GM13976 (cell line): ENCODE measurements at regions not wholly inside any gene's neighbourhood (a gene's known extent, or its start where the extent isn't known, plus 50 kb on each side); places are given as distances from the start of the nearest gene placed in this dataset.

Source experiments
- DNase-seq: peaks from one replicate; pipeline ENCODE4 v3.0.0; 2012; ENCODE audit warnings: low spot score
- in situ Hi-C: fragments of 300-500 bp; cut with MboI; formaldehyde crosslinking; loops from one replicate; pipeline ENCODE4 v1.12.0; 2022; ENCODE audit warnings: low sequenced_read_pairs, mixed read lengths, inconsistent platforms; ENCODE audit not compliant: unreplicated experiment
- TF ChIP-seq, protein P1 (sequence below): IDR thresholded peaks from 2 replicates; pipeline ENCODE4 v1.5.1; 2012; ENCODE audit warnings: borderline replicate concordance, mild to moderate bottlenecking; ENCODE audit not compliant: insufficient read depth; ENCODE audit errors: extremely low read depth, missing control alignments, control extremely low read depth

DNA sequence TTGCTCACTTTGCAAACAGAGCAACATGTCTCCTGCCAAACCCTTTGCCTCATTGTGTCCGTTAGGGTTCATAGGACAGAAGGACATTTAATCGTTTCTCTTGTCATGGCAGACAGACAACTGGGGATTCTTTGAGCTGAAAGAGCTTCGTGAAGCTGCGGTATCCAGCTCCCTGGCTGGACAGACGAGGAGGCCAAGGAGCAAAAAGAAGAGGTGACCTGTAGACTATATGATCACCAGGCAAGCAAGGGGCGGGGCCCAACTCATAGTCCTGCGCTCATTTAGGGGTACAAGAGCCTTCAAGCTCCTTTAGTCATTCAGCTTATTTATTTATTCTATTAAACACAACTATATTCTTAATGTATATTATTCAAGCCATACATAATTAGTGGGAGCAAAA lies 66.8 kb upstream of the VRK1 start:
- in situ Hi-C loops = loop anchor here (10.0 kb wide), 1 partner anchor 146 kb away; no protein-coding TSS in a partner anchor
- TF ChIP-seq, protein P1, sequence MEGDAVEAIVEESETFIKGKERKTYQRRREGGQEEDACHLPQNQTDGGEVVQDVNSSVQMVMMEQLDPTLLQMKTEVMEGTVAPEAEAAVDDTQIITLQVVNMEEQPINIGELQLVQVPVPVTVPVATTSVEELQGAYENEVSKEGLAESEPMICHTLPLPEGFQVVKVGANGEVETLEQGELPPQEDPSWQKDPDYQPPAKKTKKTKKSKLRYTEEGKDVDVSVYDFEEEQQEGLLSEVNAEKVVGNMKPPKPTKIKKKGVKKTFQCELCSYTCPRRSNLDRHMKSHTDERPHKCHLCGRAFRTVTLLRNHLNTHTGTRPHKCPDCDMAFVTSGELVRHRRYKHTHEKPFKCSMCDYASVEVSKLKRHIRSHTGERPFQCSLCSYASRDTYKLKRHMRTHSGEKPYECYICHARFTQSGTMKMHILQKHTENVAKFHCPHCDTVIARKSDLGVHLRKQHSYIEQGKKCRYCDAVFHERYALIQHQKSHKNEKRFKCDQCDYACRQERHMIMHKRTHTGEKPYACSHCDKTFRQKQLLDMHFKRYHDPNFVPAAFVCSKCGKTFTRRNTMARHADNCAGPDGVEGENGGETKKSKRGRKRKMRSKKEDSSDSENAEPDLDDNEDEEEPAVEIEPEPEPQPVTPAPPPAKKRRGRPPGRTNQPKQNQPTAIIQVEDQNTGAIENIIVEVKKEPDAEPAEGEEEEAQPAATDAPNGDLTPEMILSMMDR = no peak
- no peak for DNase-seq

DNA sequence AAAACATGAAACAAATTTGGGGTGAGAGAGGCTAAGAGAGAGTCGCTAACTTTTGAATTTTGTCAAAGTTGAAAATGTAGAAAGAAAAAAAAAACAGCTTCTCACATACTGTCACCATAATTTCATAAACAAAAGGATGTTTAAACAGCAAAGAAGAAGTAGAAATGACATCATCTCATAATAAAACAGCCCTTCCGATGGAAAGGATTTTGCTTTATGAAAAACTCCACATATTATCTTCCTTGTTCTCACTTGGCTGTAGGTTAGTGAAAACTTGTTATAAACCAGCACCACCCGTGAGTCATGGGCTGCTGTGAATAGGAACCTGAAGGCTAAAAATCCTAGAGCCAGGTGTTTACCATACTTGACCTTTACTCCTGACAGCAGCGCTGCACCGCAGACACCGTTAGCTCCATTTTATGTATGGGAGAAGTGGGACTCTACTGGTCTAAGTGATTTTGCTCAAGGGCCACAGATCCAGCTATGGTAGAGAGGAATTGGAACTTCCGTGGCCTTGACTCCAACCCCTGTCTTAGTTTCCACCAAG lies 63.0 kb upstream of the VRK1 start:
- in situ Hi-C loops = loop anchor here (10.0 kb wide), 1 partner anchor 149 kb away; no protein-coding TSS in a partner anchor
- TF ChIP-seq, protein P1 = no peak
- DNase-seq = no peak

- in situ Hi-C loops = loop anchor here (10.0 kb wide), 1 partner anchor 151 kb away; no protein-coding TSS in a partner anchor
Measured at GRCh38 chr14:96735526-96735925, 61.7 kb upstream of the VRK1 start.

GRCh38 chr14:96736439-96736838 lies 60.7 kb upstream of the VRK1 start:
- in situ Hi-C loops = loop anchor here (10.0 kb wide), 1 partner anchor 152 kb away; no protein-coding TSS in a partner anchor
- DNase-seq = no peak
- TF ChIP-seq, protein P1 = no peak

More at GRCh38 chr14:96735526-96735925, 61.7 kb upstream of the VRK1 start:
- DNase-seq = no peak
- TF ChIP-seq, protein P1 = no peak

- TF ChIP-seq, protein P1 = no peak
- in situ Hi-C loops = loop anchor here (10.0 kb wide), 1 partner anchor 153 kb away; no protein-coding TSS in a partner anchor
- no peak for DNase-seq
Measured at GRCh38 chr14:96737881-96738280, 59.3 kb upstream of the VRK1 start.

DNA sequence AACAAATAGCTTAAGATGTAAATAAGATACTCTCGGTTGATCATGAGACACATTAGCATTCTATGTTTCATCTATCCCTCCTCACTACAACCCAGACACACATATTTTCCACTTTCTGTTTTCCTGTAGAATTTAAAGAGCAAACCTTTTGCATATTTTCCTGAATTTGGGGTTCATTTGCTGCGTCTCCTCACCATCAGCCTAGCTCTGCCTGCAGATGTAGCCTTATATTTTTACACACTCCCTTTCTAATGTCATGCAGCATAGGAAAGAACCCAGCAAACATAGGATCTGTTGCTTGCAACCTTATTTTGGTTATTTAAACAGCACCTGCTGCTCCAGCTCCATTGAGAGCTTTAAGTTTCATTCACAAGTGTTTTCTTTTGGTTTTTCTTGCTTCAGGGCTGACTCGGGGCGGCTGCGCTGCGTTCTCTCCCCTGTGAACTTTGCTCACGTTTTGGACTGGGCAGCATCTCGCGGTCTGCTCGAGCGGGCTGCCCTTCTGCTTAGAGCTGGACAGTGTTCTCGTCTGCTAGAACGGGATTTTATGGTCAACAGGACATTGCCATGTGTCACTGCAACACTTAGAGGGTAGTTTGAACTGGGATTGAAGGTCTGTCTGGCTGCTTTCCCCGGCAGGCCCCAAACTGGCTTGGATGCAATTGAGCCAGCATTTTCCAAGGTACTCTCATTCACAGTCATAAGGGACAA lies 57.8 kb upstream of the VRK1 start:
- in situ Hi-C loops = loop anchor here (10.0 kb wide), 1 partner anchor 155 kb away; no protein-coding TSS in a partner anchor
- DNase-seq = no peak
- TF ChIP-seq, protein P1 = no peak
